B cell (primary cell): ENCODE measurements at regions not wholly inside any gene's neighbourhood (a gene's known extent, or its start where the extent isn't known, plus 50 kb on each side); places are given as distances from the start of the nearest gene placed in this dataset.
A peak's percentile ranks its signal among the peaks of the same experiment; 100 is the strongest.

Experiments used
- ATAC-seq: fragments of 200-7000 bp; cut with Tn5 transposase; one replicate; pipeline ENCODE4 v1.10.0; 2021; ENCODE audit warnings: low read depth, mild to moderate bottlenecking, moderate number of reproducible peaks, moderate library complexity
- CTCF ChIA-PET: fragments of 350-600 bp; sonication (Branson Sonifier 250); formaldehyde crosslinking; loops from one replicate; lab custom pipeline; 2021; ENCODE audit warnings: antibody characterized with exemption, inconsistent platforms; lab: Charles Lee
- POLR2A ChIA-PET: fragments of 350-600 bp; sonication (Branson Sonifier 250); formaldehyde crosslinking; loops from one replicate; lab custom pipeline; 2021; ENCODE audit warnings: antibody characterized with exemption; lab: Charles Lee
- DNase-seq: peaks from one replicate; pipeline ENCODE4 v3.0.0; 2013
- H2AFZ ChIP-seq: 2 replicates; pipeline ENCODE4 v1.6.1; 2012; ENCODE audit warnings: mild to moderate bottlenecking, low read depth, low read length; ENCODE audit not compliant: insufficient read depth, poor library complexity, severe bottlenecking
- H3K27ac ChIP-seq, 2 donors: 1 replicate in 1 of 2; 2 replicates in 1 of 2; pipeline ENCODE4 v1.5.1; 2012 to 2013; ENCODE audit warnings: low read length in 2 of 2, mild to moderate bottlenecking in 2 of 2, moderate library complexity in 1 of 2
- H3K27me3 ChIP-seq, 4 experiments: fragments of 200-600 bp in 1 of 4; sonication (generic) in 1 of 4; replicated peaks in 1 of 4; 1 replicate in 2 of 4; 2 replicates in 2 of 4; pipeline versions ENCODE4 v1.6.1 to v1.7.0; 2013 to 2016; ENCODE audit warnings: low read length in 3 of 4, mild to moderate bottlenecking in 2 of 4, mixed read lengths in 1 of 4, moderate library complexity in 1 of 4; ENCODE audit not compliant: insufficient read depth in 4 of 4, control insufficient read depth in 3 of 4; ENCODE audit errors: control extremely low read depth in 1 of 4
- H3K36me3 ChIP-seq, 2 experiments: replicated peaks in 1 of 2; 1 replicate in 1 of 2; 2 replicates in 1 of 2; pipeline versions ENCODE4 v1.6.1 to v1.7.1; 2013; ENCODE audit warnings: low read length in 1 of 2; ENCODE audit not compliant: insufficient read depth in 2 of 2, control insufficient read depth in 1 of 2; ENCODE audit errors: control extremely low read depth in 1 of 2, extremely low read depth in 1 of 2
- H3K4me1 ChIP-seq, 2 donors: fragments of 200-600 bp in 1 of 2; sonication (generic) in 1 of 2; 1 replicate in 1 of 2; 2 replicates in 1 of 2; pipeline versions ENCODE4 v1.5.1 to v1.6.1; 2013 to 2017; ENCODE audit warnings: low read length in 2 of 2; ENCODE audit not compliant: control insufficient read depth in 2 of 2, insufficient read depth in 2 of 2
- H3K4me2 ChIP-seq: replicated peaks from 2 replicates; pipeline ENCODE3; 2012; ENCODE audit warnings: mild to moderate bottlenecking, low read depth, low read length; ENCODE audit not compliant: poor library complexity, severe bottlenecking
- H3K4me3 ChIP-seq, 5 experiments: fragments of 200-600 bp in 1 of 5; sonication (generic) in 1 of 5; 1 replicate in 3 of 5; 2 replicates in 2 of 5; pipeline versions ENCODE4 v1.5.1 to v1.7.0; 2011 to 2016; ENCODE audit warnings: low read length in 4 of 5, mild to moderate bottlenecking in 4 of 5, low read depth in 2 of 5, control low read depth in 1 of 5, moderate library complexity in 1 of 5; ENCODE audit not compliant: insufficient read depth in 1 of 5; ENCODE audit errors: control extremely low read depth in 1 of 5, extremely low read depth in 1 of 5
- H3K79me2 ChIP-seq: fragments of 200-600 bp; sonication (generic); one replicate; pipeline ENCODE4 v1.6.0; 2016; ENCODE audit warnings: low read length; ENCODE audit not compliant: control insufficient read depth, insufficient read depth
- H3K9ac ChIP-seq: fragments of 200-600 bp; sonication (generic); 2 replicates; pipeline ENCODE4 v1.6.1; 2017; ENCODE audit warnings: mild to moderate bottlenecking, low read length, moderate library complexity
- H3K9me3 ChIP-seq, 3 donors: one replicate each; pipeline versions ENCODE4 v1.6.1 to v1.7.1; 2013; ENCODE audit warnings: low read length in 2 of 3; ENCODE audit not compliant: control insufficient read depth in 2 of 3, insufficient read depth in 1 of 3; ENCODE audit errors: control extremely low read depth in 1 of 3
- H4K20me1 ChIP-seq: 2 replicates; pipeline ENCODE4 v1.6.0; 2012; ENCODE audit warnings: mild to moderate bottlenecking, low read length; ENCODE audit not compliant: insufficient read depth, control insufficient read depth, poor library complexity, severe bottlenecking
- H3K27ac Mint-ChIP-seq: one replicate; pipeline ENCODE4 v1.8.0; 2021; ENCODE audit warnings: mixed read lengths
- H3K27me3 Mint-ChIP-seq: one replicate; pipeline ENCODE4 v1.8.0; 2021; ENCODE audit warnings: mixed read lengths
- H3K4me1 Mint-ChIP-seq: one replicate; pipeline ENCODE4 v1.8.0; 2021; ENCODE audit warnings: mixed read lengths
- H3K4me3 Mint-ChIP-seq: one replicate; pipeline ENCODE4 v1.8.0; 2021; ENCODE audit warnings: mixed read lengths
- H3K9me3 Mint-ChIP-seq: one replicate; pipeline ENCODE4 v1.8.0; 2022; ENCODE audit warnings: mixed read lengths; ENCODE audit not compliant: insufficient read depth
- EZH2 ChIP-seq: IDR thresholded peaks from 2 replicates; pipeline ENCODE4 v1.6.1; 2012; ENCODE audit warnings: borderline replicate concordance, low read depth, mild to moderate bottlenecking, moderate library complexity, low read length; ENCODE audit not compliant: insufficient read depth, poor library complexity, severe bottlenecking
- WGBS: methylation state at CpG from one replicate; pipeline ENCODE4 v1.1.5; 2013; ENCODE audit warnings: missing lambda C conversion rate; ENCODE audit not compliant: insufficient coverage; 5-methylcytosine and 5-hydroxymethylcytosine counted together
- intact Hi-C: fragments of 100-400 bp; cut with micrococcal nuclease; formaldehyde crosslinking; loops from one replicate; pipeline ENCODE4 v1.10.0; 2022
- TF ChIP-seq, protein P1 (sequence below): fragments of 200-600 bp; IDR thresholded peaks from one replicate; pipeline ENCODE4 v1.8.0; 2022; ENCODE audit warnings: antibody characterized with exemption, mild to moderate bottlenecking

GRCh38 chr4:179976777-179977176 is 2266.4 kb upstream of the TENM3 start:
- Mint-ChIP-seq H3K27ac (no peak overlapping the region), H3K4me3 (no peak overlapping the region), H3K27me3 (no peaks in the 10 kb centered on the region), H3K4me1 (no peaks in the 10 kb centered on the region), H3K9me3 (no peaks in the 10 kb centered on the region)
- Histone ChIP-seq H4K20me1 (no peaks in the 10 kb centered on the region), H3K36me3 (no peaks in the 10 kb centered on the region), H3K79me2 (no peaks in the 10 kb centered on the region), H2AFZ (no peak overlapping the region), H3K4me2 (no peak overlapping the region), H3K9me3 (peaks cover 0 to 5% (median 0%) of the 10 kb centered on the region in 3 donors), H3K9ac (no peak overlapping the region), H3K4me3 (no peak overlapping the region), H3K4me1 (no peaks in the 10 kb centered on the region), H3K27ac (no peak overlapping the region), H3K27me3 (no peaks in the 10 kb centered on the region)
- no peak for DNase-seq
- POLR2A ChIA-PET = no interaction called here
- no peak for TF ChIP-seq EZH2
- TF ChIP-seq, protein P1, sequence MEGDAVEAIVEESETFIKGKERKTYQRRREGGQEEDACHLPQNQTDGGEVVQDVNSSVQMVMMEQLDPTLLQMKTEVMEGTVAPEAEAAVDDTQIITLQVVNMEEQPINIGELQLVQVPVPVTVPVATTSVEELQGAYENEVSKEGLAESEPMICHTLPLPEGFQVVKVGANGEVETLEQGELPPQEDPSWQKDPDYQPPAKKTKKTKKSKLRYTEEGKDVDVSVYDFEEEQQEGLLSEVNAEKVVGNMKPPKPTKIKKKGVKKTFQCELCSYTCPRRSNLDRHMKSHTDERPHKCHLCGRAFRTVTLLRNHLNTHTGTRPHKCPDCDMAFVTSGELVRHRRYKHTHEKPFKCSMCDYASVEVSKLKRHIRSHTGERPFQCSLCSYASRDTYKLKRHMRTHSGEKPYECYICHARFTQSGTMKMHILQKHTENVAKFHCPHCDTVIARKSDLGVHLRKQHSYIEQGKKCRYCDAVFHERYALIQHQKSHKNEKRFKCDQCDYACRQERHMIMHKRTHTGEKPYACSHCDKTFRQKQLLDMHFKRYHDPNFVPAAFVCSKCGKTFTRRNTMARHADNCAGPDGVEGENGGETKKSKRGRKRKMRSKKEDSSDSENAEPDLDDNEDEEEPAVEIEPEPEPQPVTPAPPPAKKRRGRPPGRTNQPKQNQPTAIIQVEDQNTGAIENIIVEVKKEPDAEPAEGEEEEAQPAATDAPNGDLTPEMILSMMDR = no peak
- WGBS = 96% methylated on average over 4 of the region's 7 CpGs
- CTCF ChIA-PET = no interaction called here
- ATAC-seq = no peak
- intact Hi-C loops = no loop called here

DNA sequence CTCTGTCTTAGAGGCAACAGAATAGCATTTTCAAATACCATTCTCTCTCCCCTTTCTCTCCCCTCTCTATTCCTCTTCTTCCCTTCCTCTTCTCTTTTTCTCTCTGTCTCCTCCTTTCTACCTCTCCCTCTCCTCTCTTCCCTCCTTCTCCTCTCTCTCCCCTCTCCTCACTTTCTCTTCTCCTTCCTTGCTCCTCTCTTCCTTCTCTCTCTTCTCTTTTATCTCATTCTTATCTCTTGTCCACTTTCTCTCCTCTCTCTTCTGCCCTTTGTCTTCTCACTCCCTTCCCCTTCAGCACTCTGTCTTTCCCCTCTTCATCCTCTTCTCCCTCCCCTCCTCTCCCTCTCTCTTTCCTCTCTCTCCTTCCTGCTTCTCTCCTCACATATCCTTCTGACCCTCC is 2265.8 kb upstream of the TENM3 start:
- CTCF ChIA-PET = no interaction called here
- Histone ChIP-seq H4K20me1 (no peaks in the 10 kb centered on the region), H3K79me2 (no peaks in the 10 kb centered on the region), H3K4me2 (no peak overlapping the region), H3K9me3 (peaks cover 0 to 5% (median 0%) of the 10 kb centered on the region in 3 donors), H3K4me1 (no peaks in the 10 kb centered on the region), H3K27ac (no peak overlapping the region), H2AFZ (peak overlapping the region; percentile 34), H3K36me3 (no peaks in the 10 kb centered on the region), H3K27me3 (no peaks in the 10 kb centered on the region), H3K9ac (no peak overlapping the region), H3K4me3 (no peak overlapping the region)
- no peak for ATAC-seq
- no peak overlapping the region for H3K27ac Mint-ChIP-seq
- POLR2A ChIA-PET = no interaction called here
- no peaks in the 10 kb centered on the region for H3K9me3 Mint-ChIP-seq
- no peak overlapping the region for H3K4me3 Mint-ChIP-seq
- intact Hi-C loops = no loop called here
- TF ChIP-seq, protein P1 = peak; percentile 14
- TF ChIP-seq EZH2 = no peak
- no peak for DNase-seq
- no peaks in the 10 kb centered on the region for H3K27me3 Mint-ChIP-seq
- no peaks in the 10 kb centered on the region for H3K4me1 Mint-ChIP-seq
